GM18858 (cell line): ENCODE measurements at regions not wholly inside any gene's neighbourhood (a gene's known extent, or its start where the extent isn't known, plus 50 kb on each side); places are given as distances from the start of the nearest gene placed in this dataset.

Experiments
- ATAC-seq: cut with Tn5 transposase; IDR thresholded peaks from one replicate; pipeline ENCODE4 v1.9.1; 2021; ENCODE audit not compliant: unreplicated experiment

DNA sequence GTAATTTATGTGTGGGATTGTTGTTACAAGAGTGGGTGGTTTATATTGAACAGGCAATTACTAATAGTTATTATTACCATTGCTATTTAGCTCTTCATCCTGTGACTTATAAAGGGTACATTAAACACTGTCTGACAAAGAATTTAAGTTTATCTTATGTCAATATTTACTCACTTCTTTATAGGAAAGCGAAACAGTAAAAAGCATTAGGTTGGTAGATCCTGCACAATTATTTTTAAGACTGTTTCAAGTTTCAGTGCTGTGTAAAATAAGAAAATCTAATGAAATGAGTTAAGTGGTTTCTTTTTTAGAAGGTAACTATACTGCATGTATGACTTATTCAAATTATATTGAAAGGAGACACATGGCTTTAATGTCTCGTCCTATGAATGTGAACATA is 135.8 kb upstream of the MAP3K7 start:
- ATAC-seq = no peak

DNA sequence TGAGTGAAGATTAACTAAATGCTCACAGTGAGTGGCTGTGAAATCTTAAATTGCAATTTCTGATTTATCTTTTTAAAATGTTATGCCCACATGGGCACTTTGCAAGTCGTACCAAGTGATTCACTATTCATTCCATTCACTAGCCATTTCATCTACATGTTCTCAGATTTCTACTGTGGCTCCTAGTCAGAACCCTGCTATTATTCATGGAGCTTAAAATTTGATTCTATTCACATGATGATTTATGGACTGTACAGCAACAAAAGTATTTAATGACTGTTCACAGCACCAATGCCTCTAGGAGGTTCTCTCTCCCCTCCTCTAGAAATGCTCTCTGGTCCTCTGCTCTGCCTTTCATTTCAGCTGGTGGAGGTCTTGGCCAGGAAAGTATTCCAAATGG is 133.5 kb upstream of the MAP3K7 start:
- no peak for ATAC-seq

GRCh38 chr6:90719321-90720195 is 132.7 kb upstream of the MAP3K7 start:
- no peak for ATAC-seq

DNA sequence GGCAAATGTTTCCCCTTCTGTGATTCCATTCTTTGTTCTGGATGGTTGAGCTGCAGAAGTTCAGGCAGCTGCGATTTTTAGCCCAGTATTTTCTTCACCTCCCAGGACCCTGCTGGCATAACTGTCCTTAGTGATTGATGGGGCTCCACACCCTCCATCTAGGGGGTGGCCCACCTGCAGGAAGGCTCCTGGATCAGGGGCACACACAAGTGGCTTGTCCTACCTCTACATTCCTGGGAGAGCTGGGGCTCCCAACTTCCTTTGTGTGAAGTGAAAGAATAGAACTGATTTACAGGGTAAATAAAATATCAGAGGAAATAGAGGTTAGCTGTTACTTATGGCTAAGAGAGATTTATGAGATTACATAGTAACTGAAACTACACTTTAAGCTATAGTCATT is 129.5 kb upstream of the MAP3K7 start:
- ATAC-seq = no peak

DNA sequence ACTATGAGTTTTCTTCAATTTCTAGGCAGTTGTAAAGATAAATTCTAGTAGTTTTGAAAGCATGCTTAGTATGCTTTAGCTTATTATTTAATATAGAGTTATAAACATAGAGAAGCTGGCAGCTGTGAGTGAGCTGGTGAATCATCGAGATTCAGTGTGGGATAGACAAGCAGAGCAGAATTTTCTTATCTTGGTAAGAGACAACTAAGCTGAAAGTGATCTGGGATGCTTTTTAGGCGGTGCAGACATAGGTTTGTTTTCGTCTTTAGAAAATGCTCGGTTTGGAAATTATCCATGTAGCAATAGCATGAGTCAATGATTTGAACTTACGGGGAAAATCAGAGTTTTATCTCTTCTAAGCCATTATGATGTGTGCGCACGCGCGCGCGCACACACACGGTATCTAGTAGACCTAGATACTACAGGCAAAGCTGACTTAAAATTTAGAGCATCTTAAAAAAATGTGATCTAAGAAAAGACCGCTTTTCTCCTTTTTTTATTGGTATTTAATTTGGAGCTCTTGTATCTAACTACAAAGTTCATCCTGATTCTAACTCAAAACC is 128.3 kb upstream of the MAP3K7 start:
- ATAC-seq = no peak

- no peak for ATAC-seq
Measured at GRCh38 chr6:90714319-90714718, 127.4 kb upstream of the MAP3K7 start.

DNA sequence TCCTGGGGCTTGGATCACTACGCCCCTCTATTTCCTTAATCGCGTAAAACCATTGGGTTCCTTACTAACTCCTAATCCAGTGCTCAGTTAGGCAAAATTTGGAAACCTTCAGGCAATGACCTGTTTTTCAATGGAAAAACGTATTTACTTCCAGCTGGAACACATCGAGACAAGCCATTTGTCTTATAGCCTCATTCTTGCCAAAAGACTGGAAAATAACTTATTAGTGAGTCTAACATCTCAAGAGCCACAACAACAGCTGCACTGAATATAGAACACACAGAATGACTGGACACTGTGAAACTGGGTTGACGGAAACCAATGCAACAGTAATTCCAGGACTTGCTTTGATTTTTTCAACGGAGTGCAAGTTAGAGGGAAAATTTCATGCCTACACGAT is 125.2 kb upstream of the MAP3K7 start:
- no peak for ATAC-seq

- ATAC-seq = no peak
Measured at GRCh38 chr6:90709431-90709996, 122.6 kb upstream of the MAP3K7 start.

GRCh38 chr6:90708206-90708737 is 121.4 kb upstream of the MAP3K7 start:
- ATAC-seq = no peak

GRCh38 chr6:90707246-90707645 is 120.4 kb upstream of the MAP3K7 start:
- no peak for ATAC-seq

GRCh38 chr6:90703336-90703735 is 116.5 kb upstream of the MAP3K7 start:
- no peak for ATAC-seq

DNA sequence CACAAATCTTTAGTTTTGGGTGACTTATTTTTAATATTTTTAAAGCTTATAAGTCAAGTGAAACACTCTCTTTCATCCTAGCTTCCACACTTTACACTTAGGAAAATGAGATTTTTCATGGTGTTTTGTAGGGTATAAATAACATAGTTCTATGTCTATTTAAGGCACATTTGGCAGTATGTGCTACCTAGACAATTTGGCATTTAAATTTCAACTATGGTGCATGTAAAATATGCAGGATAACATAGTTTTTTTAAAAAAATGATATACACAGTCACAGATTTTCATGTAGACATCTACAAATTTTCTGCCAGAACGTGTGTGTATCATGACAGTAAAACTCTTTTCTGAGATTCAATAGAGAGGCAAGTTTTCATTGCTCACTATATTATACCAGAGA is 115.1 kb upstream of the MAP3K7 start:
- ATAC-seq = no peak

GRCh38 chr6:90701146-90701781 is 114.4 kb upstream of the MAP3K7 start:
- ATAC-seq = peak; percentile 61

DNA sequence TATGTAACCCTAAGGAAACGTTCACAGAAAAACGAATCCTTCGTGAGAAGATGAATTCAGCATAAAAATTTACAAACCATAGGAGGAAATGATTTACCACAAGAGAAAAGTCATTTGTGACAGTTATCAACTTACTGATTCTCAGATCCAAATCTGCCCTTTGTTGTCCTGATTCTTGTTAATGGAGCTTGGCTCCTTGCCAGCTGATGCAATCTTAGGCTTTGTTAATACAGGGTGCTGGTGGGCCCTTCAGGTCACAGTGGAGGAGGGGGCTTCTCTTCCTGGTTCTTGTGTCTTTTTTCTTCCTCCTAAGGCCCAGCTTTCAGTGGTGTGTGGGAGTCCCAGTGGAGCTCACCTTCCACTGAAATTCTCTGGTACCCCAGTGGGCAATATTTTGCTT is 108.4 kb upstream of the MAP3K7 start:
- ATAC-seq = no peak

DNA sequence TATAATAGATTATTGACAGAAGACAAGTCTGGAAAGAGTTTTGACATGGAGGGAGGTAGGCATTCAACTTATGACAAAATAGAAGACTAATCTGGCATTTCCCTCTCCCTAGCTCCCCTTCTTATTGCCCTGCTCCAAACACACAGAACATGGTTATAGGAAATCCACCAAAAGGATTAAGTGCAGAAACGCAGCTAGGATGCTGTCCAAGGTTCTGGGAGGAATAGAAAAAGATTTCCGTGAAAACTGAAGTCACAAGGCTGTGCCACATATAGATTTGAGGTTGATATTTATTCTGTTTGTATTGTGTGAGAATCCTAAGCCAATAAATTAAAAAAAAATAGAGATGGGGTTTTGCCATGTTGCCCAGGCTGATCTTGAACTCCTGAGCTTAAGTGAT is 107.9 kb upstream of the MAP3K7 start:
- no peak for ATAC-seq

DNA sequence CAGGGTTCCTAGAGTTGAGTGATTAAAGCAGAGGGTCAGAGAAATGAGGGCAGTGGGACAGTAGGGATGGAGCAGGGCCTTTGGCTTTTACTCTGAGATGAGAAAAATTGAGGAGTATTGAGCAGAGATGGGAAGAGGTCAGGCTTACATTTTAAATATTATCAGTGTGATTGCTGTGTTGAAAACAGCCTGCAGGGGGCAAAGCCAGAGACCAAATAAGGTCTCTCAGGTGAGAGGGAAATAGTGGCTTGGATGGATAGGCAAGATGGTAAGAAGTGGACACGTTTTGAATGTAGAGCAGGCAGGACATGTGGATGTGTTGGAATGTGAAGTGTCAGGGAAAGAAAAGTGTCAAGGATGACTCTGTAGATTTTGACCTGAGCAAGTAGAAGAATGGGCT is 105.0 kb upstream of the MAP3K7 start:
- no peak for ATAC-seq

DNA sequence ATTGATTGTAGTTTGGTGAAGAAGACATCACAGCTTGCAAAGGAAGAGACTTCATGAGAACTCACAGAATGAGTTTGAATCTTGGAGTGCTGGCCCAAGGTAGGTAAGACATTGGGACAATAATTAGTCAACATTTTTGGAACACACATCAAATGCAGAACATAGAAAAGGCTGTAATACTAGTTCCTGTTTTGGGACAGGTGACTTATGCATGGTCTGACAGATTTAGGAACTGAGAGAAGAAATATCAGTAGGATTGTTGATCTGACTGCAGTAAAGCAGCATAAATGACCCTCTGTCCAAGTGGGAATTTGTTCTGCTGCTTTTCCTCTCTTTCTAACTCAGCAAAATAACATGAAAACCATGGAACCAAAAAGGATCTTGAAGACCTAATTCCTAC is 102.3 kb upstream of the MAP3K7 start:
- ATAC-seq = no peak

GRCh38 chr6:90687775-90688380 is 101.0 kb upstream of the MAP3K7 start:
- ATAC-seq = no peak

DNA sequence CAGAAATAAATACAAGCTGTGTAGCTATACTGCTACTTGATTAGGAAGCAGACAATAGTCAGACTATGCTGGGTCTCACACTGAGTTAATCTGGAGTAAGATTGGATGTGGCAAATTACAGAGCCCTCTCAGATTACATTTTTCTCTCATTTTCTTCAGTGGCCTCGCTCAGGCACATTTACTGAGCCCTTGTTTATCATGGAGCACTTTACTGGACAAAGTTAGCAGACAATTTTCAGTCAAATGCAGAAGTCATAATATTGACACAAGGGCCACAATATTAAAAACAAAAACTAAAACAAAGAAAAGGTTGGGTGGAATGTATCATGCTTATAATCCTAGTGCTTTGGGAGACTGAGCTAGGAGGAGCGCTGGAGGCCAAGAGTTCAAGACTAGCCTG is 95.0 kb upstream of the MAP3K7 start:
- ATAC-seq = no peak

- ATAC-seq = no peak
Measured at GRCh38 chr6:90678049-90678779, 91.3 kb upstream of the MAP3K7 start.

GRCh38 chr6:90677440-90677839 is 90.6 kb upstream of the MAP3K7 start:
- no peak for ATAC-seq
